HG03064 (cell line): ENCODE measurements at regions not wholly inside any gene's neighbourhood (a gene's known extent, or its start where the extent isn't known, plus 50 kb on each side); places are given as distances from the start of the nearest gene placed in this dataset.

Experiments used
- ATAC-seq: cut with Tn5 transposase; IDR thresholded peaks from one replicate; pipeline ENCODE4 v1.9.1; 2021; ENCODE audit warnings: low read depth; ENCODE audit not compliant: unreplicated experiment

- ATAC-seq = no peak
These were observed 60.8 kb upstream of the F3 start for GRCh38 chr1:94602316-94602715.

GRCh38 chr1:94600556-94600955 is 59.0 kb upstream of the F3 start:
- ATAC-seq = no peak

GRCh38 chr1:94599095-94599813 is 57.7 kb upstream of the F3 start:
- no peak for ATAC-seq

GRCh38 chr1:94597701-94598100 is 56.1 kb upstream of the F3 start:
- no peak for ATAC-seq

- ATAC-seq = no peak
These were observed 54.7 kb upstream of the F3 start for GRCh38 chr1:94596260-94596659.

- no peak for ATAC-seq
These were observed 54.1 kb upstream of the F3 start for GRCh38 chr1:94595658-94596057.

- no peak for ATAC-seq
These were observed 52.1 kb upstream of the F3 start for GRCh38 chr1:94593611-94594010.

- no peak for ATAC-seq
These were observed 51.0 kb upstream of the F3 start for GRCh38 chr1:94592571-94592920.

- ATAC-seq = no peak
These were observed 50.4 kb upstream of the F3 start for GRCh38 chr1:94591823-94592570.
